Small intestine (tissue), 7 donors: ENCODE measurements at regions not wholly inside any gene's neighbourhood (a gene's known extent, or its start where the extent isn't known, plus 50 kb on each side); places are given as distances from the start of the nearest gene placed in this dataset.
"Not testable (repeated sequence)": the region's sequence is repeated elsewhere in the genome, so short reads cannot be mapped to it uniquely, and the experiment has no call there.

Experiments
- DNase-seq, 2 donors: peaks; one replicate each; pipeline versions ENCODE4 v3.0.0 to v3.0.0-alpha.2; 2013
- FAIRE-seq: peaks from 2 replicates; lab custom pipeline; 2012; peaks lifted over from hg19 to GRCh38; lab: Jason Lieb, UNC
- H3K27ac ChIP-seq, 3 donors: one replicate each; pipeline ENCODE4 v1.5.1; 2013; ENCODE audit warnings: low read length in 2 of 3, mild to moderate bottlenecking in 2 of 3, control low read depth in 1 of 3, inconsistent platforms in 1 of 3, low read depth in 1 of 3, moderate library complexity in 1 of 3
- H3K27me3 ChIP-seq, 3 donors: one replicate each; pipeline ENCODE4 v1.6.1; 2013; ENCODE audit warnings: low read length in 3 of 3, inconsistent platforms in 1 of 3; ENCODE audit not compliant: control insufficient read depth in 3 of 3, insufficient read depth in 3 of 3
- H3K36me3 ChIP-seq, 3 donors: one replicate each; pipeline ENCODE4 v1.6.1; 2013; ENCODE audit warnings: low read length in 3 of 3, inconsistent platforms in 1 of 3, low read depth in 1 of 3, mild to moderate bottlenecking in 1 of 3, moderate library complexity in 1 of 3; ENCODE audit not compliant: control insufficient read depth in 3 of 3, insufficient read depth in 2 of 3
- H3K4me1 ChIP-seq, 3 donors: one replicate each; pipeline ENCODE4 v1.6.1; 2013; ENCODE audit warnings: low read length in 2 of 3, inconsistent platforms in 1 of 3, low read depth in 1 of 3, mild to moderate bottlenecking in 1 of 3, moderate library complexity in 1 of 3; ENCODE audit not compliant: control insufficient read depth in 3 of 3, insufficient read depth in 2 of 3
- H3K4me3 ChIP-seq, 3 donors: one replicate each; pipeline ENCODE4 v1.5.1; 2013; ENCODE audit warnings: low read length in 3 of 3, control low read depth in 1 of 3, inconsistent platforms in 1 of 3, low read depth in 1 of 3, mild to moderate bottlenecking in 1 of 3, moderate library complexity in 1 of 3
- H3K9me3 ChIP-seq, 2 donors: one replicate each; pipeline ENCODE4 v1.6.1; 2013; ENCODE audit warnings: low read depth in 1 of 2, low read length in 1 of 2; ENCODE audit not compliant: control insufficient read depth in 2 of 2, insufficient read depth in 1 of 2
- WGBS, 3 donors: extraction: QIAGEN DNeasy Blood & Tissue Kit; methylation state at CpG; one replicate each; pipeline ENCODE4 v1.1.7; 2013; 5-methylcytosine and 5-hydroxymethylcytosine counted together
- donor health status: healthy with polysubstance abuse.
- donor health status: control.
- donor health status: control.
- donor health status: Bipolar disorder and iron deficiency.
- donor health status: healthy.

GRCh38 chr1:219863816-219864215, 64.5 kb downstream of the SLC30A10 start:
- H3K4me1 ChIP-seq, H3K4me3 ChIP-seq, H3K9me3 ChIP-seq, H3K27me3 ChIP-seq, FAIRE-seq, H3K27ac ChIP-seq, DNase-seq, H3K36me3 ChIP-seq: not testable (repeated sequence)
- 32 to 79% (median 70%) methylated on average over 9 to 16 of the region's 16 CpGs for WGBS, 3 donors

DNA sequence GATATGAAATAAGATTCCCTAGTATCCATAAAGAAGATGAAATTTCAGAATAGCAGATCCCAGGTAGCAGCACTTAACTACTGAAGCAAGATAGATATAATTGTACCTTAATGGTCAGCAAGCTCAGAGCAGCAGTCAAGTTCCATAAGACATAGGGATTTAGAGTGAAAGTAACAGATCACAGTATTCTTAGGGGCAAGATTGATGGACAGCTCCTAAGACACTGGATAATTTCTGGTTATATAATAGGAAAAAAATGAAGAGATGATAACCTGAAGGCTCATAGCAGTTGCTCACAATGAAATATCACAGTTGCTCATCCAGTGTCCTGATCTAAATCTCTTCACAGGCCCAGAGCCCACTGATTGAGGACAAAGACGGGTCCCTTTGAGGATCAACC, 66.0 kb downstream of the SLC30A10 start:
- DNase-seq (no peak), FAIRE-seq (no peak)
- H3K4me3 ChIP-seq: no peak overlapping the region
- H3K4me1 ChIP-seq: no peaks in the 10 kb centered on the region
- 29 to 58% (median 48%) methylated on average over 1 of the region's 1 CpG for WGBS, 3 donors
- H3K27me3 ChIP-seq: no peaks in the 10 kb centered on the region
- H3K27ac ChIP-seq: no peak overlapping the region
- H3K36me3 ChIP-seq: no peaks in the 10 kb centered on the region
- H3K9me3 ChIP-seq: no peaks in the 10 kb centered on the region

DNA sequence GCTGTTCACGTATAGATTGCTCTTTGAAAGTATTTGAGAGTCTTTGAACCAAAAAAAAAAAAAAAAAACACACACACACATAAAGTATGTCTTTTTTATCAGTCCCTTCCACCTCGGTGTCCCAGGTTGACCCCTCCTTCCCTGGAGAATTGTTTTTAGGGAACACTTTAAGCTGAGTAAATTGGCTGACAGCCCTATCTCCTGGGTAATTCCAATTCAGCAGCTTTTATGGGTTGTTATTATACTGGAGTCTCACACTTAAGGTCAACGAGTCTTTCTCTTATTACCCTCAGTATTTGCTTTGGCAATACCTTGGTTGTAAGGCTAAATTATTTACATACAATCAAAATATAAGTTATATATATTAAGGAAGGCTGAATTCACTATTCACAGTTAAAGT, 69.4 kb downstream of the SLC30A10 start:
- peak; percentile 48 to 67 for DNase-seq

DNA sequence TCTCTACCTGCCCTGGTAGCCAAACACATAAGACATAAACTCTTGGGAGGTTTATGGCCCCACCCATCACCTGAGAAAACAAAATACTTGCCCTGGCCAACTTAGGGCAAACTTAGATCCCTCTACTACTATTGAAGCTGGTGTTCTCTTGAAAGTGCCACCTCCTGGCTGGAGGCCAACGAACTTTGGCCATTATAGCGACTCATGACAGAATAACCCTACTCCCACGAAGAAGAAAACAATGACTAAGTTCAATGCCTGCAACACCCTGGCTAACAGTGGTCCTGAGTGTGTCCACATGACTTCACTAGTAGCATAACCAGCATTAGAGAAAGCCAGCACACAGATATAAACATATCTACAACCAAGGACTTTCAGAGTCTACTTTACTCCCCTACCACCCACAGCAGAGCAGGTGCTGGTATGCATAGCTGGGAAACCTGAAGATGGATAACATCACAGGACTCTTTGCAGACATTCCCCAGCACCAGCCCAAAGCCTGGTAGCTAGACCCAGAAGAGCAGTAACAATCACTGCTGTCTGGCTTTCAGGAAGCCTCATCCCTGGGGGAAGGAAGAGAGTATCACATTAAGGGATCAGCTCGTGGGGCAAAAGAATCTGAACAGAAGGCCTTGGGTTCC, 81.0 kb downstream of the SLC30A10 start:
- no peak overlapping the region for H3K27ac ChIP-seq
- peaks cover 0 to 7% (median 0%) of the 10 kb centered on the region in 3 donors for H3K4me1 ChIP-seq
- peaks cover 0 to 12% of the 10 kb centered on the region in 2 donors for H3K9me3 ChIP-seq
- no peaks in the 10 kb centered on the region for H3K36me3 ChIP-seq
- FAIRE-seq (no peak), DNase-seq (peak; percentile 24 to 87)
- no peak overlapping the region for H3K4me3 ChIP-seq
- 25 to 71% (median 33%) methylated on average over 4 of the region's 4 CpGs for WGBS, 3 donors
- H3K27me3 ChIP-seq: no peaks in the 10 kb centered on the region

More for the DNA sequence above, 69.4 kb downstream of the SLC30A10 start:
- Histone ChIP-seq H3K9me3 (no peaks in the 10 kb centered on the region), H3K27me3 (no peaks in the 10 kb centered on the region), H3K4me3 (no peak overlapping the region), H3K36me3 (no peaks in the 10 kb centered on the region), H3K4me1 (no peaks in the 10 kb centered on the region), H3K27ac (no peak overlapping the region)
- WGBS, 3 donors: 6 to 44% (median 20%) methylated on average over 3 of the region's 3 CpGs
- no peak for FAIRE-seq

GRCh38 chr1:219839595-219839994, 88.8 kb downstream of the SLC30A10 start:
- not testable (repeated sequence) for H3K4me1 ChIP-seq, H3K4me3 ChIP-seq, FAIRE-seq, H3K27me3 ChIP-seq, H3K9me3 ChIP-seq, H3K27ac ChIP-seq, DNase-seq, H3K36me3 ChIP-seq
- WGBS, 3 donors: 28 to 47% (median 42%) methylated on average over 14 of the region's 15 CpGs

- Histone ChIP-seq H3K9me3 (no peaks in the 10 kb centered on the region), H3K27me3 (no peaks in the 10 kb centered on the region), H3K27ac (no peak overlapping the region), H3K36me3 (no peaks in the 10 kb centered on the region), H3K4me3 (no peak overlapping the region), H3K4me1 (no peaks in the 10 kb centered on the region)
- 48 to 68% (median 63%) methylated on average over 2 of the region's 2 CpGs for WGBS, 3 donors
- DNase-seq (no peak), FAIRE-seq (no peak)
Observed at GRCh38 chr1:219837994-219838294, 90.4 kb downstream of the SLC30A10 start.

DNA sequence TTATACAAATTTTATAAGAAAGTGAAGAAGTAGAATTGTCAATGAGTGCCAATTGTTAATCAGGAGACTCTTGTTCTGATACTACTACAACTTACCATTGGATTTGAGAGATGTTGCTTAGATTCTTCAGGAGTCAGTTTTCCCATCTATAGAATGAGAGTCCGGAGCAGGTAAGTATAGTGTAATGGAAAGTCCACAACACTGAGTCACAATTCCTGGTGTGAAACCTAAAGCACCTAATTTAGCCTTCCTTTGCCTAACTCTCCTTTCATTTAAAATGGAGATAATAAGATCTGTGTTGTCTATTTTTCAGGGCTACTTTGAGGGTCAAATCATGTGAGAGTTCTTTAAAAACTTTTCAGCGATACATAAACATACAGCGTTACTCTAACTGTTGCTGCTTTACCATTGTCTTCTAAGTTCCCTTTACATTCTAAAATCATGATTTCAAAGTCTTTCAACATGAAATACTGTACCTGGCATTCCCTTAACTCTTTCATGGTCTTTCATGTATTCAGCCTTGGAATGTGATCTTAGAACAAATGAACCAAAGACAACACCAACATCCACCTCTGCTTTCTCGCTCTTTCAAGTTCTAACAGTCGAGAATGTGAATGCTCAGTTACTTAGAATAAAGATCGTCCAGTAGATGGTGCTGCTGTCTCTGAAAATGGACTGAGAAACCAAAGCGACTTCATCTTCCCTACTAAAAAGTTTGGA, 90.9 kb downstream of the SLC30A10 start:
- Histone ChIP-seq H3K27ac (no peak overlapping the region), H3K36me3 (no peaks in the 10 kb centered on the region), H3K4me3 (no peak overlapping the region), H3K4me1 (no peaks in the 10 kb centered on the region), H3K9me3 (no peaks in the 10 kb centered on the region), H3K27me3 (no peaks in the 10 kb centered on the region)
- FAIRE-seq: no peak
- DNase-seq: peak; percentile 71 to 73
- WGBS, 3 donors: 34 to 40% (median 35%) methylated on average over 7 of the region's 7 CpGs

- DNase-seq (no peak), FAIRE-seq (no peak)
- no peaks in the 10 kb centered on the region for H3K27me3 ChIP-seq
- H3K9me3 ChIP-seq: no peaks in the 10 kb centered on the region
- 60 to 64% (median 63%) methylated on average over 8 of the region's 8 CpGs for WGBS, 3 donors
- H3K4me3 ChIP-seq: no peak overlapping the region
- H3K4me1 ChIP-seq: no peaks in the 10 kb centered on the region
- no peaks in the 10 kb centered on the region for H3K36me3 ChIP-seq
- H3K27ac ChIP-seq: no peak overlapping the region
Observed at GRCh38 chr1:219834314-219834917, 93.9 kb downstream of the SLC30A10 start.
